Natural killer cell (primary cell): ENCODE measurements at regions not wholly inside any gene's neighbourhood (a gene's known extent, or its start where the extent isn't known, plus 50 kb on each side); places are given as distances from the start of the nearest gene placed in this dataset.

Source experiments
- ATAC-seq, 3 donors: fragments of 150-1000 bp in 2 of 3; fragments of 200-7000 bp in 1 of 3; cut with Tn5 transposase; 1 replicate in 1 of 3; 2 replicates in 2 of 3; pipeline ENCODE4 v1.10.0; 2021; ENCODE audit warnings: mild to moderate bottlenecking in 2 of 3, moderate library complexity in 2 of 3
- DNase-seq, 2 donors: peaks; one replicate each; pipeline versions ENCODE4 v3.0.0 to v3.0.0-alpha.2; 2013 to 2021; ENCODE audit warnings: mixed read lengths in 1 of 2
- H3K27ac ChIP-seq: one replicate; pipeline ENCODE4 v1.5.1; 2013; ENCODE audit warnings: mild to moderate bottlenecking, low read length
- H3K27me3 ChIP-seq: one replicate; pipeline ENCODE4 v1.6.1; 2013; ENCODE audit warnings: low read length; ENCODE audit not compliant: control insufficient read depth, insufficient read depth
- H3K36me3 ChIP-seq: one replicate; pipeline ENCODE4 v1.6.1; 2013; ENCODE audit warnings: low read length; ENCODE audit not compliant: control insufficient read depth, insufficient read depth
- H3K4me1 ChIP-seq: one replicate; pipeline ENCODE4 v1.6.1; 2013; ENCODE audit warnings: low read length; ENCODE audit not compliant: control insufficient read depth, insufficient read depth
- H3K4me3 ChIP-seq: one replicate; pipeline ENCODE4 v1.5.1; 2013; ENCODE audit warnings: low read length
- H3K9me3 ChIP-seq: one replicate; pipeline ENCODE4 v1.6.1; 2013; ENCODE audit warnings: low read length; ENCODE audit not compliant: control insufficient read depth, insufficient read depth
- H3K27ac Mint-ChIP-seq, 2 donors: one replicate each; pipeline ENCODE4 v1.8.0; 2022; ENCODE audit warnings: mild to moderate bottlenecking in 2 of 2, mixed read lengths in 2 of 2, moderate library complexity in 1 of 2
- H3K27me3 Mint-ChIP-seq, 2 donors: one replicate each; pipeline ENCODE4 v1.8.0; 2022; ENCODE audit warnings: low read depth in 2 of 2, mixed read lengths in 2 of 2
- H3K36me3 Mint-ChIP-seq: one replicate; pipeline ENCODE4 v1.8.0; 2022; ENCODE audit warnings: mixed read lengths
- H3K4me1 Mint-ChIP-seq, 2 donors: one replicate each; pipeline ENCODE4 v1.8.0; 2022; ENCODE audit warnings: mixed read lengths in 2 of 2
- H3K4me3 Mint-ChIP-seq: one replicate; pipeline ENCODE4 v1.8.0; 2022; ENCODE audit warnings: mild to moderate bottlenecking, moderate library complexity, mixed read lengths
- H3K9me3 Mint-ChIP-seq, 2 donors: one replicate each; pipeline ENCODE4 v1.8.0; 2022; ENCODE audit warnings: mixed read lengths in 2 of 2
- CTCF ChIP-seq: fragments of 200-600 bp; IDR thresholded peaks from one replicate; pipeline ENCODE4 v1.8.0; 2022; ENCODE audit warnings: antibody characterized with exemption
- WGBS: methylation state at CpG from one replicate; pipeline ENCODE4 v1.1.7; 2013; ENCODE audit warnings: missing lambda C conversion rate; ENCODE audit not compliant: insufficient coverage; 5-methylcytosine and 5-hydroxymethylcytosine counted together
- intact Hi-C: fragments of 100-400 bp; cut with micrococcal nuclease; formaldehyde crosslinking; loops from one replicate; pipeline ENCODE4 v1.14.2; 2022

GRCh38 chr10:126841341-126841895 lies 63.8 kb upstream of the DOCK1 start:
- intact Hi-C loops: no loop called here

GRCh38 chr10:126842356-126842755 lies 62.9 kb upstream of the DOCK1 start:
- Mint-ChIP-seq H3K27me3 (no peaks in the 10 kb centered on the region), H3K4me3 (no peak overlapping the region), H3K9me3 (no peaks in the 10 kb centered on the region), H3K4me1 (no peaks in the 10 kb centered on the region), H3K27ac (no peak overlapping the region), H3K36me3 (no peaks in the 10 kb centered on the region)
- no peak for TF ChIP-seq CTCF
- H3K4me1 ChIP-seq: no peaks in the 10 kb centered on the region
- H3K9me3 ChIP-seq: no peaks in the 10 kb centered on the region
- WGBS: 87% methylated on average over 4 of the region's 4 CpGs
- no peak for DNase-seq
- H3K27ac ChIP-seq: no peak overlapping the region
- intact Hi-C loops: no loop called here
- no peaks in the 10 kb centered on the region for H3K36me3 ChIP-seq
- no peaks in the 10 kb centered on the region for H3K27me3 ChIP-seq
- H3K4me3 ChIP-seq: no peak overlapping the region
- no peak for ATAC-seq

More at GRCh38 chr10:126841341-126841895, 63.8 kb upstream of the DOCK1 start:
- Histone ChIP-seq H3K27ac (no peak overlapping the region), H3K4me3 (no peak overlapping the region), H3K9me3 (no peaks in the 10 kb centered on the region), H3K36me3 (no peaks in the 10 kb centered on the region), H3K4me1 (no peaks in the 10 kb centered on the region), H3K27me3 (no peaks in the 10 kb centered on the region)
- Mint-ChIP-seq H3K27me3 (no peaks in the 10 kb centered on the region), H3K36me3 (no peaks in the 10 kb centered on the region), H3K4me1 (no peaks in the 10 kb centered on the region), H3K4me3 (no peak overlapping the region), H3K9me3 (no peaks in the 10 kb centered on the region), H3K27ac (no peak overlapping the region)
- WGBS: 61% methylated on average over 4 of the region's 5 CpGs
- no peak for TF ChIP-seq CTCF
- ATAC-seq (no peak), DNase-seq (no peak)

- Mint-ChIP-seq H3K9me3 (no peaks in the 10 kb centered on the region), H3K27me3 (no peaks in the 10 kb centered on the region), H3K27ac (no peak overlapping the region), H3K4me1 (no peaks in the 10 kb centered on the region), H3K4me3 (no peak overlapping the region), H3K36me3 (no peaks in the 10 kb centered on the region)
- WGBS: 58% methylated on average over 7 of the region's 10 CpGs
- TF ChIP-seq CTCF: no peak
- H3K36me3 ChIP-seq: no peaks in the 10 kb centered on the region
- no peak overlapping the region for H3K27ac ChIP-seq
- no peak for ATAC-seq
- intact Hi-C loops: no loop called here
- no peak overlapping the region for H3K4me3 ChIP-seq
- H3K27me3 ChIP-seq: no peaks in the 10 kb centered on the region
- no peak for DNase-seq
- no peaks in the 10 kb centered on the region for H3K4me1 ChIP-seq
- no peaks in the 10 kb centered on the region for H3K9me3 ChIP-seq
Measured at GRCh38 chr10:126842836-126843235, 62.4 kb upstream of the DOCK1 start.

- Histone ChIP-seq H3K36me3 (no peaks in the 10 kb centered on the region), H3K27me3 (no peaks in the 10 kb centered on the region), H3K4me3 (no peak overlapping the region), H3K27ac (no peak overlapping the region), H3K9me3 (no peaks in the 10 kb centered on the region), H3K4me1 (no peaks in the 10 kb centered on the region)
- 93% methylated on average over 8 of the region's 8 CpGs for WGBS
- no peak for ATAC-seq
- intact Hi-C loops: no loop called here
- DNase-seq: no peak
- Mint-ChIP-seq H3K27me3 (no peaks in the 10 kb centered on the region), H3K9me3 (no peaks in the 10 kb centered on the region), H3K4me1 (no peaks in the 10 kb centered on the region), H3K4me3 (no peak overlapping the region), H3K27ac (no peak overlapping the region), H3K36me3 (no peaks in the 10 kb centered on the region)
- TF ChIP-seq CTCF: no peak
Measured at GRCh38 chr10:126843299-126843934, 61.8 kb upstream of the DOCK1 start.
